Sigmoid colon (tissue), 6 donors: ENCODE measurements at regions not wholly inside any gene's neighbourhood (a gene's known extent, or its start where the extent isn't known, plus 50 kb on each side); places are given as distances from the start of the nearest gene placed in this dataset.

Experiments
- DNase-seq: peaks from one replicate; pipeline ENCODE4 v3.0.0-alpha.2; 2019
- H3K27ac ChIP-seq, 4 donors: fragments of 200-600 bp; sonication (generic); one replicate each; pipeline ENCODE4 v1.5.1; 2016 to 2019; ENCODE audit warnings: mild to moderate bottlenecking in 1 of 4
- H3K27me3 ChIP-seq, 3 donors: fragments of 200-600 bp; sonication (generic); one replicate each; pipeline ENCODE4 v1.5.1; 2019; ENCODE audit warnings: mild to moderate bottlenecking in 1 of 3
- H3K36me3 ChIP-seq, 4 donors: fragments of 200-600 bp; sonication (generic); one replicate each; pipeline ENCODE4 v1.5.1; 2016 to 2019
- H3K4me1 ChIP-seq, 4 donors: fragments of 200-600 bp; sonication (generic); one replicate each; pipeline ENCODE4 v1.5.1; 2017 to 2019
- H3K4me3 ChIP-seq, 4 donors: fragments of 200-600 bp; sonication (generic); one replicate each; pipeline ENCODE4 v1.5.1; 2017 to 2019; ENCODE audit warnings: mild to moderate bottlenecking in 2 of 4, moderate library complexity in 1 of 4
- H3K9me3 ChIP-seq, 4 donors: fragments of 200-600 bp in 3 of 4; sonication (generic) in 3 of 4; one replicate each; pipeline versions ENCODE4 v1.5.1 to v1.6.1; 2013 to 2019
- EP300 ChIP-seq, 4 donors: sonication (generic); formaldehyde crosslinking; IDR thresholded peaks; one replicate each; pipeline ENCODE4 v1.6.1; 2017; ENCODE audit warnings: antibody characterized with exemption in 4 of 4
- POLR2A ChIP-seq, 2 donors: fragments of 450-650 bp; IDR thresholded peaks; one replicate each; pipeline ENCODE4 v1.6.1; 2016; ENCODE audit warnings: antibody characterized with exemption in 2 of 2, mild to moderate bottlenecking in 2 of 2, moderate library complexity in 2 of 2
- POLR2AphosphoS5 ChIP-seq, 4 donors: sonication (generic); formaldehyde crosslinking; IDR thresholded peaks; one replicate each; pipeline ENCODE4 v1.6.1; 2017; ENCODE audit warnings: antibody characterized with exemption in 4 of 4
- WGBS, 2 donors: extraction: QIAGEN DNeasy Blood & Tissue Kit; methylation state at CpG; one replicate each; pipeline ENCODE4 v1.1.7; 2013; 5-methylcytosine and 5-hydroxymethylcytosine counted together
- intact Hi-C: fragments of 100-400 bp; cut with DNase I; formaldehyde crosslinking; loops from one replicate; pipeline ENCODE4 v1.15.1; 2023
- TF ChIP-seq, protein P1 (sequence below), 4 experiments: fragments of 450-650 bp in 3 of 4; fragments of 200-600 bp in 1 of 4; IDR thresholded peaks; one replicate each; pipeline ENCODE4 v1.5.1; 2016 to 2019; ENCODE audit warnings: antibody characterized with exemption in 4 of 4, mild to moderate bottlenecking in 3 of 4, moderate library complexity in 2 of 4
- donor health status: healthy with polysubstance abuse.
- donor health status: healthy.

DNA sequence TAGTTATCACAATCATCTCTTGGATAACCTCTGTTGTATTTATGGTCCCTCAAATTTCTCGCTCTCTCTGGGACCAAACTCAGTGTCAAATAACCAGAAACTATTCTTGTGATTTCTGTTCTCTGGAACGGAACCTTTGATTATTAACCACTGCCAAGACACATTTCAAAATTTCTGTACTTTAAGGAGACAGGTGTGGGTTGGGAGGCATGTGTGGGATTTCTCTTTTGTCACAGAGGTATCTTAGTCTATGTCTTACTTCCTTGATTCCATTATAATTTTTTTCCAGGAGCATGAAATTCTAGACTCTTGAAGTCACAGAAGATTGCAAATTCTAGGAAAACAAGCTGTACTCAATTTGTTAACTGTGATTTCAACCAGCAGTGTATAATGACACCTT lies 919.0 kb upstream of the B3GALT2 start:
- TF ChIP-seq POLR2AphosphoS5 (IDR thresholded peaks at IDR 0.05) (no peak), EP300 (IDR thresholded peaks at IDR 0.05) (no peak), POLR2A (IDR thresholded peaks at IDR 0.05) (no peak)
- TF ChIP-seq, protein P1, sequence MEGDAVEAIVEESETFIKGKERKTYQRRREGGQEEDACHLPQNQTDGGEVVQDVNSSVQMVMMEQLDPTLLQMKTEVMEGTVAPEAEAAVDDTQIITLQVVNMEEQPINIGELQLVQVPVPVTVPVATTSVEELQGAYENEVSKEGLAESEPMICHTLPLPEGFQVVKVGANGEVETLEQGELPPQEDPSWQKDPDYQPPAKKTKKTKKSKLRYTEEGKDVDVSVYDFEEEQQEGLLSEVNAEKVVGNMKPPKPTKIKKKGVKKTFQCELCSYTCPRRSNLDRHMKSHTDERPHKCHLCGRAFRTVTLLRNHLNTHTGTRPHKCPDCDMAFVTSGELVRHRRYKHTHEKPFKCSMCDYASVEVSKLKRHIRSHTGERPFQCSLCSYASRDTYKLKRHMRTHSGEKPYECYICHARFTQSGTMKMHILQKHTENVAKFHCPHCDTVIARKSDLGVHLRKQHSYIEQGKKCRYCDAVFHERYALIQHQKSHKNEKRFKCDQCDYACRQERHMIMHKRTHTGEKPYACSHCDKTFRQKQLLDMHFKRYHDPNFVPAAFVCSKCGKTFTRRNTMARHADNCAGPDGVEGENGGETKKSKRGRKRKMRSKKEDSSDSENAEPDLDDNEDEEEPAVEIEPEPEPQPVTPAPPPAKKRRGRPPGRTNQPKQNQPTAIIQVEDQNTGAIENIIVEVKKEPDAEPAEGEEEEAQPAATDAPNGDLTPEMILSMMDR (IDR thresholded peaks at IDR 0.05), result no peak
- Histone ChIP-seq H3K27ac (no peak overlapping the region), H3K9me3 (no peaks in the 10 kb centered on the region), H3K36me3 (no peaks in the 10 kb centered on the region), H3K4me1 (no peaks in the 10 kb centered on the region), H3K27me3 (no peaks in the 10 kb centered on the region), H3K4me3 (no peak overlapping the region)
- WGBS, 2 donors, result 91 to 96% methylated on average over 2 of the region's 2 CpGs
- intact Hi-C loops, result no loop called here
- no peak for DNase-seq

DNA sequence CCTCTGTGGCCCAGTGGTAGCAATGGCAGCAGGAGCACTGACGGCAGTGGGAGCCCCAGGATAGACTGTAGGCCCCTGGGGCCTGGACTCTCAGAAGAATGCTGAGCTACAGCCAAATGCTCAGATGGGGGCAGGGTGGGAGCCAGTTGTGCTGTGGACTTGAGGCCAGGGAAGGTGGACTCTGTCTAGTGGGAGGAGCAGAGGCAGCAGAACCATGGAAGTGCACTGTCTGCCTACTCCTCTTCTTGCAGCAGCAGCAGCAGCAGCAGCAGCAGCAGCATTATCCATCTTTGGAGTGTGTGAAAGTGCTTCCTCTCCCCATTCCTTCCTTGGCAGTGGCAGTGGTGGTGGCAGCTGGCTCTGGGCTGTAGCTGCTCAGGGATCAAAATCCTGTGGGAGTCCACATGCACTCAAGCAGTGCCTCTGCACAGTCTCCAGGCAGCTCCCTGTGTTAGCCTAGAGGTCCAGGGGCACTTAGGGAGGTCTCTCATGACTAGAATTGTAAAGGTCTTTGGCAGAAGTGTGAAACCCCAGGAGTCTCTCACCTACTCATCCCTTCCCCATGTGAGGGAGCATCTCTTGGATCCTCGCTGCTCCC lies 917.9 kb upstream of the B3GALT2 start:
- no peaks in the 10 kb centered on the region for H3K36me3 ChIP-seq
- no peak for DNase-seq
- no peak overlapping the region for H3K4me3 ChIP-seq
- H3K27me3 ChIP-seq, result no peaks in the 10 kb centered on the region
- intact Hi-C loops, result no loop called here
- 90 to 96% methylated on average over 2 of the region's 2 CpGs for WGBS, 2 donors
- TF ChIP-seq POLR2AphosphoS5 (IDR thresholded peaks at IDR 0.05) (no peak), POLR2A (IDR thresholded peaks at IDR 0.05) (no peak), EP300 (IDR thresholded peaks at IDR 0.05) (no peak)
- TF ChIP-seq, protein P1 (IDR thresholded peaks at IDR 0.05), result no peak
- no peaks in the 10 kb centered on the region for H3K4me1 ChIP-seq
- H3K27ac ChIP-seq, result no peak overlapping the region
- no peaks in the 10 kb centered on the region for H3K9me3 ChIP-seq

DNA sequence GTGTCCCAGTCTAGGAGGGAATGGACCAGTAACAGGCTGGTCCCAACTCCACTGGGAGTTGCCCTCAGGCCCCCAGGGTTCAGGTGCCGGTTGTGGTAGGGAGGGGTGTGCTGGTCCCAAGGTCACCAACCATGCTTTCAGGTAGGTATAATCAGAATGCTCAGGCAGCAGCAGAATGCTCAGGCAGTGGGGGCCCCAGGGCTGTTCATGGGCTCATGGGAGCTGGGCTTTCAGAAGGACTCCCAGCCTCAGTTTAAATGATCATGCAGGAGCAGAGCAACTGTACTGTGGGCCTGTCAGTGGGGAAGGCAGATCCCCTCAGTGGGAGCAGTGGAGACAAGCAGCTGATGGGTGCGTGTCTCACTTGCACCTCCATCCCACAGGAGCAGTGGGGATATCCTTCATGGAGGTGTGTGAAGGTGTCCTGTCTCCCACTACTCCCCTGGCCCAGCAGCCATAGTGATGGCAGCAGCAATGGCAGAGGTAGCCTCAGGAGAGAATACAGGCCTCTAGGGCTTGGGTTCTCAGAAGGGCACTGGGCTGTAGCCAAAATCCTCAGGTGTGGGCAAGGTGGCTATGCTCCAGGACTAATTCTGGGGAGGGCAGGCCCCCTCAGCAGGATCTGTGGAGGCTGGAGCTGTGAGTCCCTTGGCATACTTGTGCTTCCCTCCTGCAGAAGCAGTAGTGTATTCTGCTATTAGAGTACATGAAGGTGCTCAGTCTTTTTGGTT lies 917.3 kb upstream of the B3GALT2 start:
- Histone ChIP-seq H3K36me3 (no peaks in the 10 kb centered on the region), H3K27ac (no peak overlapping the region), H3K27me3 (no peaks in the 10 kb centered on the region), H3K4me3 (no peak overlapping the region), H3K9me3 (no peaks in the 10 kb centered on the region), H3K4me1 (no peaks in the 10 kb centered on the region)
- TF ChIP-seq, protein P1 (IDR thresholded peaks at IDR 0.05), result no peak
- TF ChIP-seq POLR2A (IDR thresholded peaks at IDR 0.05), result no peak
- TF ChIP-seq EP300 (IDR thresholded peaks at IDR 0.05), result no peak
- no peak for TF ChIP-seq POLR2AphosphoS5 (IDR thresholded peaks at IDR 0.05)
- no peak for DNase-seq
- intact Hi-C loops, result no loop called here
- 50 to 71% methylated on average over 2 of the region's 2 CpGs for WGBS, 2 donors

- TF ChIP-seq, protein P1 (IDR thresholded peaks at IDR 0.05), result no peak
- no peak for TF ChIP-seq EP300 (IDR thresholded peaks at IDR 0.05)
- TF ChIP-seq POLR2AphosphoS5 (IDR thresholded peaks at IDR 0.05), result no peak
- TF ChIP-seq POLR2A (IDR thresholded peaks at IDR 0.05), result no peak
- DNase-seq, result no peak
- no peaks in the 10 kb centered on the region for H3K36me3 ChIP-seq
- H3K9me3 ChIP-seq, result no peaks in the 10 kb centered on the region
- H3K27ac ChIP-seq, result no peak overlapping the region
- WGBS, 2 donors, result 87 to 91% methylated on average over 1 of the region's 1 CpG
- H3K4me3 ChIP-seq, result no peak overlapping the region
- no peaks in the 10 kb centered on the region for H3K27me3 ChIP-seq
- no peaks in the 10 kb centered on the region for H3K4me1 ChIP-seq
- intact Hi-C loops, result no loop called here
Measured at GRCh38 chr1:194103101-194103500, 916.7 kb upstream of the B3GALT2 start.
